Esophagus squamous epithelium (tissue), 5 donors: ENCODE measurements at regions not wholly inside any gene's neighbourhood (a gene's known extent, or its start where the extent isn't known, plus 50 kb on each side); places are given as distances from the start of the nearest gene placed in this dataset.

Source experiments
- DNase-seq: peaks from one replicate; lab custom pipeline; 2025; lab: John Stamatoyannopoulos, UW
- H3K27ac ChIP-seq, 4 donors: fragments of 200-600 bp; sonication (generic); one replicate each; pipeline ENCODE4 v1.5.1; 2016 to 2019; ENCODE audit warnings: mild to moderate bottlenecking in 1 of 4
- H3K27me3 ChIP-seq, 4 donors: fragments of 200-600 bp; sonication (generic); 1 replicate in 3 of 4; 2 replicates in 1 of 4; pipeline versions ENCODE4 v1.5.1 to v1.6.0; 2017 to 2021; ENCODE audit warnings: antibody characterized with exemption in 1 of 4
- H3K36me3 ChIP-seq, 3 donors: fragments of 200-600 bp; sonication (generic); one replicate each; pipeline ENCODE4 v1.5.1; 2016 to 2019
- H3K4me1 ChIP-seq, 3 donors: fragments of 200-600 bp; sonication (generic); one replicate each; pipeline ENCODE4 v1.5.1; 2017 to 2019
- H3K4me3 ChIP-seq, 4 donors: fragments of 200-600 bp; sonication (generic); 1 replicate in 3 of 4; 2 replicates in 1 of 4; pipeline ENCODE4 v1.5.1; 2016 to 2019; ENCODE audit warnings: mild to moderate bottlenecking in 2 of 4, moderate library complexity in 1 of 4
- H3K9me3 ChIP-seq, 3 donors: fragments of 200-600 bp; sonication (generic); one replicate each; pipeline ENCODE4 v1.5.1; 2016 to 2019
- POLR2A ChIP-seq, 4 donors: fragments of 450-650 bp; IDR thresholded peaks; one replicate each; pipeline ENCODE4 v1.6.1; 2017; ENCODE audit warnings: antibody characterized with exemption in 4 of 4, mild to moderate bottlenecking in 4 of 4, moderate library complexity in 3 of 4
- WGBS, 2 donors: methylation state at CpG; one replicate each; pipeline ENCODE4 v1.1.5; 2018; 5-methylcytosine and 5-hydroxymethylcytosine counted together
- intact Hi-C: fragments of 100-400 bp; cut with DNase I; formaldehyde crosslinking; loops from one replicate; pipeline ENCODE4 v1.15.0; 2022
- TF ChIP-seq, protein P1 (sequence below), 6 experiments: fragments of 450-650 bp in 4 of 6; fragments of 200-600 bp in 2 of 6; sonication (generic) in 2 of 6; IDR thresholded peaks; one replicate each; pipeline ENCODE4 v1.5.1; 2016 to 2019; ENCODE audit warnings: antibody characterized with exemption in 6 of 6, mild to moderate bottlenecking in 4 of 6, moderate library complexity in 4 of 6
- donor health status: DM: yes; HTN: yes; CAD: no.

DNA sequence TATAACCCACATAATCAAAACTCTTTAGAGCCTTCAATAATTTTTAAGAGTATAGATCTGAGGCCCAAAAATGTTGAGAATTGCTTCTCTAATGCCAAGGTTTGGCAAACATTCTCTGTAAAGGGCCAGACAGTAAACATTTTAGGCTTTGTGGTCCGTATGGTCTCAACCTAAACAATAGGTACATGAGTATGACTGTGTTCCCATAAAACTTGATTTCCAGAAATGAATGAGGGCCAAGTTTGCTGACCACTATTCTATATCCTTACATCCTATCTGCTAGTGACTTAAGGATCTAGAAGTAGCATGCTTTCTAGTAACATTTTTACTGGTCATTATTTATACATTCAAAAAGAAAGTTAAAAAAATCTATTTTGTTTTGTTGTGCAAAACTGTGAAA, 58.9 kb downstream of the MPP7 start:
- no peak for DNase-seq
- Histone ChIP-seq H3K4me1 (peaks cover 4 to 35% (median 4%) of the 10 kb centered on the region in 3 donors), H3K9me3 (no peaks in the 10 kb centered on the region), H3K4me3 (no peak overlapping the region), H3K36me3 (no peaks in the 10 kb centered on the region), H3K27ac (no peak overlapping the region), H3K27me3 (no peaks in the 10 kb centered on the region)
- WGBS, 2 donors = 50 to 62% methylated on average over 1 of the region's 1 CpG
- no peak for TF ChIP-seq POLR2A (IDR thresholded peaks at IDR 0.05)
- TF ChIP-seq, protein P1, sequence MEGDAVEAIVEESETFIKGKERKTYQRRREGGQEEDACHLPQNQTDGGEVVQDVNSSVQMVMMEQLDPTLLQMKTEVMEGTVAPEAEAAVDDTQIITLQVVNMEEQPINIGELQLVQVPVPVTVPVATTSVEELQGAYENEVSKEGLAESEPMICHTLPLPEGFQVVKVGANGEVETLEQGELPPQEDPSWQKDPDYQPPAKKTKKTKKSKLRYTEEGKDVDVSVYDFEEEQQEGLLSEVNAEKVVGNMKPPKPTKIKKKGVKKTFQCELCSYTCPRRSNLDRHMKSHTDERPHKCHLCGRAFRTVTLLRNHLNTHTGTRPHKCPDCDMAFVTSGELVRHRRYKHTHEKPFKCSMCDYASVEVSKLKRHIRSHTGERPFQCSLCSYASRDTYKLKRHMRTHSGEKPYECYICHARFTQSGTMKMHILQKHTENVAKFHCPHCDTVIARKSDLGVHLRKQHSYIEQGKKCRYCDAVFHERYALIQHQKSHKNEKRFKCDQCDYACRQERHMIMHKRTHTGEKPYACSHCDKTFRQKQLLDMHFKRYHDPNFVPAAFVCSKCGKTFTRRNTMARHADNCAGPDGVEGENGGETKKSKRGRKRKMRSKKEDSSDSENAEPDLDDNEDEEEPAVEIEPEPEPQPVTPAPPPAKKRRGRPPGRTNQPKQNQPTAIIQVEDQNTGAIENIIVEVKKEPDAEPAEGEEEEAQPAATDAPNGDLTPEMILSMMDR (IDR thresholded peaks at IDR 0.05) = no peak
- intact Hi-C loops = no loop called here

DNA sequence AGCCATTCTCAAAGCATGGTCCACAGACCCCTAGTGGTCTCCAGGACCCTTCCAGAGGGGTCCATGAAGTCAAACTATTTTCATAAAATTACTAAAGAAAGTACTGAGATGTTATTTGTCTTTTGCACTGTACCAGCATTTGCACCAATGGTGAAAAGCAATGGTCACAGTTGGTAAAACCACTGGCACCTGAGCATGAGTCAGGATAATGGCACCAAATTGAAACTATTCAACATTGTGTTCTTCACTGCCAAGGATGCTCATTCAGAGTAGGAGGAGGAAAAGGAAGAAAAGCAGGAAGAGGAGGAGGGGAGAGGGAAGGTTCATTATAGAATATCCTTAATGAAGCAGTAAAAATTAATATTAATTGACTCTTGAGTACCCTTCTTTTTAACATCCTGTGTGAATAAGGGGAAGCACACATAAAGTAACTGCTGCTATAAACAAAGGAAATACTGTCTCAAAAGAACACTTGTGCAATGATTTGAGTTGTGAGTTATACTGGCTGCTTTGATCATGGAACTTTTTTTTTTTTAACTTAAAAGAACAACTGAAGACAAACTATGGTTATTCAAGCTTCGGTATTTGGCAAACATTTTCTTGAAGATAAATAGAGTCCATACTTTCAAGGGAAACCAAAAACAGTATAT, 60.2 kb downstream of the MPP7 start:
- intact Hi-C loops = no loop called here
- TF ChIP-seq, protein P1 (IDR thresholded peaks at IDR 0.05) = no peak
- TF ChIP-seq POLR2A (IDR thresholded peaks at IDR 0.05) = no peak
- Histone ChIP-seq H3K4me3 (no peak overlapping the region), H3K9me3 (no peaks in the 10 kb centered on the region), H3K36me3 (no peaks in the 10 kb centered on the region), H3K27me3 (no peaks in the 10 kb centered on the region), H3K4me1 (peaks cover 0 to 24% (median 0%) of the 10 kb centered on the region in 3 donors), H3K27ac (no peak overlapping the region)
- DNase-seq = no peak
- WGBS, 2 donors = 52 to 61% methylated on average over 1 of the region's 1 CpG

DNA sequence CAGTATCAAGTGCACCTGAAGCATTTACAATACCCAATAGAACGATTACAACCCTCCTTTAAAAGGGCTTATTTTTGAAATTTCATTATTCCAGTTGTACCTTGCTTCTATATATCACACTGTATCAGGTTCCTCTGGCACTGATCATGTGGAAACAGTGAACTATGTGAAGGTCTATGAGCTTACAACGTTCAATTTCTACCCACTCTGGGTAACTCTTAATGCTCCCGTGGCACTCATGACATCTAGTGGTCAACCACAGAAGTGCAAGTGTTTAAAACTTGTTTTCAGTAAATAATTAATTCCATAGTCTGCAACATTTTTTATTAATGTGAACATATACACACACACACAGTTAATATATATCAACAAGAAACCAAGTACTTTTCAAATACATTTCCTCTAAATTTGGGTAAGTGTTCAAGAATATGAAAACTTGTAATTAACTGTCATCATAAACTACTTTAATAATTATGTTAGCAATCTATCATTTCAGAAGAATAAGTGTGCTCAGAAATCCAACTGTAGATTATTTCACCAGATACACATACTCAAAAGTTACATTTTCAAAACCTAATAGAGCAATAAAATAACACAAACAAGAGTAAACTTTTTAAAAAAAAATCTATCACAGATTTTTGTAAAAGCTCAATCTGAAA, 61.0 kb downstream of the MPP7 start:
- Histone ChIP-seq H3K27me3 (no peaks in the 10 kb centered on the region), H3K36me3 (peaks cover 0 to 2% (median 0%) of the 10 kb centered on the region in 3 donors), H3K27ac (no peak overlapping the region), H3K4me1 (peaks cover 0 to 21% (median 0%) of the 10 kb centered on the region in 3 donors), H3K4me3 (no peak overlapping the region), H3K9me3 (no peaks in the 10 kb centered on the region)
- DNase-seq = no peak
- 17 to 20% methylated on average over 3 of the region's 3 CpGs for WGBS, 2 donors
- TF ChIP-seq, protein P1 (IDR thresholded peaks at IDR 0.05) = peak; percentile 65 to 95 (median 90)
- no peak for TF ChIP-seq POLR2A (IDR thresholded peaks at IDR 0.05)
- intact Hi-C loops = no loop called here

DNA sequence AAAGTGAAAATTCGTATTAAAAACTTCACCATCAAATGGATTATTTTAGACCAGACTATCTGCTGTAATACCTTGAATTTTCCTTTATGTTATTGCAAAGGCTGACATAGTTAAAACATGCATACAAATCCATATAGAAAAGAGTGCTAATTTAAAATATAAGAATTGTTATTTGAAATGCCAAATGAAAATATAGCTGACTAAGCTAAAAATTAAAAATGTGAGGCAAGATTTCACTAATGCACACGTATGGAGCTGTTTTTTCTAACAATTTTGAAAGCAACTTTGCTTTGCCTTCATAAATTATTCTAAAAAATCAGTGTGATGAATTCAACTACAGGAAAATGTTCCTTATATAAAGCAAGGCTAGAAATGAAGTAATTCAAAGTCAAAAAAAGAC, 62.5 kb downstream of the MPP7 start:
- intact Hi-C loops = no loop called here
- peaks cover 0 to 16% (median 0%) of the 10 kb centered on the region in 3 donors for H3K36me3 ChIP-seq

More for the DNA sequence above, 62.5 kb downstream of the MPP7 start:
- TF ChIP-seq, protein P1 (IDR thresholded peaks at IDR 0.05) = no peak
- no peak for TF ChIP-seq POLR2A (IDR thresholded peaks at IDR 0.05)
- WGBS, 2 donors = 75 to 77% methylated on average over 2 of the region's 2 CpGs
- Histone ChIP-seq H3K27me3 (no peaks in the 10 kb centered on the region), H3K9me3 (no peaks in the 10 kb centered on the region), H3K4me3 (no peak overlapping the region), H3K4me1 (peaks cover 0 to 11% (median 0%) of the 10 kb centered on the region in 3 donors), H3K27ac (no peak overlapping the region)
- no peak for DNase-seq
